ENCODE measurements at regions not wholly inside any gene's neighbourhood (a gene's known extent, or its start where the extent isn't known, plus 50 kb on each side); places are given as distances from the start of the nearest gene placed in this dataset.

GRCh38 chr10:120799849-120800248 lies 51.3 kb upstream of the WDR11 start:
- DNase-seq (ENCODE audit: extremely low read depth, low read depth), result no peak
- no peak for TF ChIP-seq CTCF (IDR thresholded peaks at IDR 0.05; ENCODE audit: low read depth, low read length, missing control alignments)
- no peak overlapping the region for H3K4me3 ChIP-seq (replicated peaks; ENCODE audit: low read depth, low read length)

- no peak overlapping the region for H3K4me3 ChIP-seq (replicated peaks; ENCODE audit: low read depth, low read length)
- DNase-seq (ENCODE audit: extremely low read depth, low read depth), result no peak
- TF ChIP-seq CTCF (IDR thresholded peaks at IDR 0.05; ENCODE audit: low read depth, low read length, missing control alignments), result no peak
Measured at GRCh38 chr10:120800528-120801323, 50.4 kb upstream of the WDR11 start.

All from HFF-Myc (cell line).